ENCODE measurements at regions not wholly inside any gene's neighbourhood (a gene's known extent, or its start where the extent isn't known, plus 50 kb on each side); places are given as distances from the start of the nearest gene placed in this dataset.
"Not testable (repeated sequence)": the region's sequence is repeated elsewhere in the genome, so short reads cannot be mapped to it uniquely, and the experiment has no call there.

DNA sequence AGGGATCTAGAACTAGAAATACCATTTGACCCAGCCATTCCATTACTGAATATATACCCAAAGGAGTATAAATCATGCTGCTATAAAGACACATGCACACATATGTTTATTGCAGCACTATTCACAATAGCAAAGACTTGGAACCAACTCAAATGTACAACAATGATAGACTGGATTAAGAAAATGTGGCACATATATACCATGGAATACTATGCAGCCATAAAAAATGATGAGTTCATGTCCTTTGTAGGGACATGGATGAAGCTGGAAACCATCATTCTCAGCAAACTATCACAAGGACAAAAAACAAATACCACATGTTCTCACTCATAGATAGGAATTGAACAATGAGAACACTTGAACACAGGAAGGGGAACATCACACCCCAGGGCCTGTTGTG is 125.6 kb downstream of the NUFIP1 start:
- DNase-seq (ENCODE audit: low spot score); H4K20me1 ChIP-seq (ENCODE audit: insufficient read depth, low read length); H3K79me2 ChIP-seq (ENCODE audit: insufficient read depth, low read length); ATAC-seq; H3K4me1 ChIP-seq (ENCODE audit: insufficient read depth, low read length); POLR2A ChIA-PET; in situ Hi-C loops (cut with HindIII; ENCODE audit: extremely low pct_ligation_motif_present, low pct_unique_long_range_greater_than_20kb); FAIRE-seq; H3K36me3 ChIP-seq (replicated peaks in 1 of 2; ENCODE audit: control insufficient read depth in 1 of 2, insufficient read depth in 2 of 2, low read length in 2 of 2); H3K27ac ChIP-seq (ENCODE audit: extremely low read length, insufficient read depth, low read length); intact Hi-C loops (cut with micrococcal nuclease; ENCODE audit: unreplicated experiment); CTCF ChIA-PET (ENCODE audit: low intra/inter-chr PET ratio, low total read pairs); H3K9ac ChIP-seq (ENCODE audit: insufficient read depth, low read depth, low read length); H3K27me3 ChIP-seq (ENCODE audit: control insufficient read depth in 1 of 2, insufficient read depth in 2 of 2, low read length in 2 of 2); BruUV-seq (replicated peaks); H3K9me3 ChIP-seq (ENCODE audit: low read length); H2AFZ ChIP-seq (ENCODE audit: low read length); H3K4me2 ChIP-seq (ENCODE audit: low read depth, low read length); H3K4me3 ChIP-seq (replicated peaks in 1 of 3; ENCODE audit: insufficient read depth in 1 of 3, low read depth in 2 of 3, low read length in 3 of 3): not testable (repeated sequence)

DNA sequence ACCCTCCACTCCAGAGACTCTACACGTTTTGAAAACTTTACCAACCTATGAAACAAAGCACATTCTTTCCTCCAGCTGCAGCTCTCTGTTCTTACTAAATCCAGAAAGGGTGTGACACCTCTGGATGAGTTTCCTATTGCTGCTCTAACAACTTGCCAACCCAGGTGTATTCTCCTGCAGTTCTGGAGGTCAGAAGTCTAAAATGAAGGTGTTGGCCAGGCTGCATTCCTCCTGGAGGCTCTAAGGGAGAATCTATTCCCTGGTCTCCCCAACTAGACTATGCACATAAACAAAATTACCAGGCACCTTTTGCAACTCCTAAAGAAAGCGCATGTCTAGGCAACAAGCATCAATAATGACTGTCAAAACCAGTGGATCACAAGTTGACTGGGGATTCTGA is 128.8 kb downstream of the NUFIP1 start:
- intact Hi-C loops (cut with micrococcal nuclease; ENCODE audit: unreplicated experiment): no loop called here
- CTCF ChIA-PET (ENCODE audit: low intra/inter-chr PET ratio, low total read pairs): no interaction called here
- TF ChIP-seq, protein P1, sequence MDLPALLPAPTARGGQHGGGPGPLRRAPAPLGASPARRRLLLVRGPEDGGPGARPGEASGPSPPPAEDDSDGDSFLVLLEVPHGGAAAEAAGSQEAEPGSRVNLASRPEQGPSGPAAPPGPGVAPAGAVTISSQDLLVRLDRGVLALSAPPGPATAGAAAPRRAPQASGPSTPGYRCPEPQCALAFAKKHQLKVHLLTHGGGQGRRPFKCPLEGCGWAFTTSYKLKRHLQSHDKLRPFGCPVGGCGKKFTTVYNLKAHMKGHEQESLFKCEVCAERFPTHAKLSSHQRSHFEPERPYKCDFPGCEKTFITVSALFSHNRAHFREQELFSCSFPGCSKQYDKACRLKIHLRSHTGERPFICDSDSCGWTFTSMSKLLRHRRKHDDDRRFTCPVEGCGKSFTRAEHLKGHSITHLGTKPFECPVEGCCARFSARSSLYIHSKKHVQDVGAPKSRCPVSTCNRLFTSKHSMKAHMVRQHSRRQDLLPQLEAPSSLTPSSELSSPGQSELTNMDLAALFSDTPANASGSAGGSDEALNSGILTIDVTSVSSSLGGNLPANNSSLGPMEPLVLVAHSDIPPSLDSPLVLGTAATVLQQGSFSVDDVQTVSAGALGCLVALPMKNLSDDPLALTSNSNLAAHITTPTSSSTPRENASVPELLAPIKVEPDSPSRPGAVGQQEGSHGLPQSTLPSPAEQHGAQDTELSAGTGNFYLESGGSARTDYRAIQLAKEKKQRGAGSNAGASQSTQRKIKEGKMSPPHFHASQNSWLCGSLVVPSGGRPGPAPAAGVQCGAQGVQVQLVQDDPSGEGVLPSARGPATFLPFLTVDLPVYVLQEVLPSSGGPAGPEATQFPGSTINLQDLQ (CRISPR knock-in tag; IDR thresholded peaks at IDR 0.05): no peak
- no peak for TF ChIP-seq JARID2 (CRISPR knock-in tag; IDR thresholded peaks at IDR 0.05; ENCODE audit: insufficient replicate concordance)
- TF ChIP-seq, protein P2, sequence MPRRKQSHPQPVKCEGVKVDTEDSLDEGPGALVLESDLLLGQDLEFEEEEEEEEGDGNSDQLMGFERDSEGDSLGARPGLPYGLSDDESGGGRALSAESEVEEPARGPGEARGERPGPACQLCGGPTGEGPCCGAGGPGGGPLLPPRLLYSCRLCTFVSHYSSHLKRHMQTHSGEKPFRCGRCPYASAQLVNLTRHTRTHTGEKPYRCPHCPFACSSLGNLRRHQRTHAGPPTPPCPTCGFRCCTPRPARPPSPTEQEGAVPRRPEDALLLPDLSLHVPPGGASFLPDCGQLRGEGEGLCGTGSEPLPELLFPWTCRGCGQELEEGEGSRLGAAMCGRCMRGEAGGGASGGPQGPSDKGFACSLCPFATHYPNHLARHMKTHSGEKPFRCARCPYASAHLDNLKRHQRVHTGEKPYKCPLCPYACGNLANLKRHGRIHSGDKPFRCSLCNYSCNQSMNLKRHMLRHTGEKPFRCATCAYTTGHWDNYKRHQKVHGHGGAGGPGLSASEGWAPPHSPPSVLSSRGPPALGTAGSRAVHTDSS (CRISPR knock-in tag; conservative IDR thresholded peaks at IDR 0.05): no peak
- TF ChIP-seq ZBTB1 (CRISPR knock-in tag; IDR thresholded peaks at IDR 0.05; ENCODE audit: borderline replicate concordance): no peak
- TF ChIP-seq, protein P3, sequence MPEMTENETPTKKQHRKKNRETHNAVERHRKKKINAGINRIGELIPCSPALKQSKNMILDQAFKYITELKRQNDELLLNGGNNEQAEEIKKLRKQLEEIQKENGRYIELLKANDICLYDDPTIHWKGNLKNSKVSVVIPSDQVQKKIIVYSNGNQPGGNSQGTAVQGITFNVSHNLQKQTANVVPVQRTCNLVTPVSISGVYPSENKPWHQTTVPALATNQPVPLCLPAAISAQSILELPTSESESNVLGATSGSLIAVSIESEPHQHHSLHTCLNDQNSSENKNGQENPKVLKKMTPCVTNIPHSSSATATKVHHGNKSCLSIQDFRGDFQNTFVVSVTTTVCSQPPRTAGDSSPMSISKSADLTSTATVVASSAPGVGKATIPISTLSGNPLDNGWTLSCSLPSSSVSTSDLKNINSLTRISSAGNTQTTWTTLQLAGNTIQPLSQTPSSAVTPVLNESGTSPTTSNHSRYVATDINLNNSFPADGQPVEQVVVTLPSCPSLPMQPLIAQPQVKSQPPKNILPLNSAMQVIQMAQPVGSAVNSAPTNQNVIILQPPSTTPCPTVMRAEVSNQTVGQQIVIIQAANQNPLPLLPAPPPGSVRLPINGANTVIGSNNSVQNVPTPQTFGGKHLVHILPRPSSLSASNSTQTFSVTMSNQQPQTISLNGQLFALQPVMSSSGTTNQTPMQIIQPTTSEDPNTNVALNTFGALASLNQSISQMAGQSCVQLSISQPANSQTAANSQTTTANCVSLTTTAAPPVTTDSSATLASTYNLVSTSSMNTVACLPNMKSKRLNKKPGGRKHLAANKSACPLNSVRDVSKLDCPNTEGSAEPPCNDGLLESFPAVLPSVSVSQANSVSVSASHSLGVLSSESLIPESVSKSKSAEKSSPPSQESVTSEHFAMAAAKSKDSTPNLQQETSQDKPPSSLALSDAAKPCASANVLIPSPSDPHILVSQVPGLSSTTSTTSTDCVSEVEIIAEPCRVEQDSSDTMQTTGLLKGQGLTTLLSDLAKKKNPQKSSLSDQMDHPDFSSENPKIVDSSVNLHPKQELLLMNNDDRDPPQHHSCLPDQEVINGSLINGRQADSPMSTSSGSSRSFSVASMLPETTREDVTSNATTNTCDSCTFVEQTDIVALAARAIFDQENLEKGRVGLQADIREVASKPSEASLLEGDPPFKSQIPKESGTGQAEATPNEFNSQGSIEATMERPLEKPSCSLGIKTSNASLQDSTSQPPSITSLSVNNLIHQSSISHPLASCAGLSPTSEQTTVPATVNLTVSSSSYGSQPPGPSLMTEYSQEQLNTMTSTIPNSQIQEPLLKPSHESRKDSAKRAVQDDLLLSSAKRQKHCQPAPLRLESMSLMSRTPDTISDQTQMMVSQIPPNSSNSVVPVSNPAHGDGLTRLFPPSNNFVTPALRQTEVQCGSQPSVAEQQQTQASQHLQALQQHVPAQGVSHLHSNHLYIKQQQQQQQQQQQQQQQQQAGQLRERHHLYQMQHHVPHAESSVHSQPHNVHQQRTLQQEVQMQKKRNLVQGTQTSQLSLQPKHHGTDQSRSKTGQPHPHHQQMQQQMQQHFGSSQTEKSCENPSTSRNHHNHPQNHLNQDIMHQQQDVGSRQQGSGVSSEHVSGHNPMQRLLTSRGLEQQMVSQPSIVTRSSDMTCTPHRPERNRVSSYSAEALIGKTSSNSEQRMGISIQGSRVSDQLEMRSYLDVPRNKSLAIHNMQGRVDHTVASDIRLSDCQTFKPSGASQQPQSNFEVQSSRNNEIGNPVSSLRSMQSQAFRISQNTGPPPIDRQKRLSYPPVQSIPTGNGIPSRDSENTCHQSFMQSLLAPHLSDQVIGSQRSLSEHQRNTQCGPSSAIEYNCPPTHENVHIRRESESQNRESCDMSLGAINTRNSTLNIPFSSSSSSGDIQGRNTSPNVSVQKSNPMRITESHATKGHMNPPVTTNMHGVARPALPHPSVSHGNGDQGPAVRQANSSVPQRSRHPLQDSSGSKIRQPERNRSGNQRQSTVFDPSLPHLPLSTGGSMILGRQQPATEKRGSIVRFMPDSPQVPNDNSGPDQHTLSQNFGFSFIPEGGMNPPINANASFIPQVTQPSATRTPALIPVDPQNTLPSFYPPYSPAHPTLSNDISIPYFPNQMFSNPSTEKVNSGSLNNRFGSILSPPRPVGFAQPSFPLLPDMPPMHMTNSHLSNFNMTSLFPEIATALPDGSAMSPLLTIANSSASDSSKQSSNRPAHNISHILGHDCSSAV (CRISPR knock-in tag; IDR thresholded peaks at IDR 0.05; ENCODE audit: borderline replicate concordance): no peak
- TF ChIP-seq ZNF446 (CRISPR knock-in tag; IDR thresholded peaks at IDR 0.05): no peak

More for the DNA sequence above, 128.8 kb downstream of the NUFIP1 start:
- no peak overlapping the region for H3K4me2 ChIP-seq (ENCODE audit: low read depth, low read length)
- FAIRE-seq (no peak), DNase-seq (ENCODE audit: low spot score) (no peak), ATAC-seq (no peak)
- BruUV-seq (replicated peaks): no TSS peak
- no peaks in the 10 kb centered on the region for H3K79me2 ChIP-seq (ENCODE audit: insufficient read depth, low read length)
- 49% methylated on average over 2 of the region's 2 CpGs for WGBS (ENCODE audit: low lambda C conversion rate)
- H3K9me3 ChIP-seq (ENCODE audit: low read length): no peaks in the 10 kb centered on the region
- POLR2A ChIA-PET: no interaction called here
- in situ Hi-C loops (cut with HindIII; ENCODE audit: extremely low pct_ligation_motif_present, low pct_unique_long_range_greater_than_20kb): no loop called here
- H3K36me3 ChIP-seq (replicated peaks in 1 of 2; ENCODE audit: control insufficient read depth in 1 of 2, insufficient read depth in 2 of 2, low read length in 2 of 2): no peaks in the 10 kb centered on the region
- H2AFZ ChIP-seq (ENCODE audit: low read length): no peak overlapping the region
- no peak overlapping the region for H3K4me3 ChIP-seq (replicated peaks in 1 of 3; ENCODE audit: insufficient read depth in 1 of 3, low read depth in 2 of 3, low read length in 3 of 3)
- no peaks in the 10 kb centered on the region for H4K20me1 ChIP-seq (ENCODE audit: insufficient read depth, low read length)
- H3K9ac ChIP-seq (ENCODE audit: insufficient read depth, low read depth, low read length): no peak overlapping the region
- H3K27me3 ChIP-seq (ENCODE audit: control insufficient read depth in 1 of 2, insufficient read depth in 2 of 2, low read length in 2 of 2): no peaks in the 10 kb centered on the region; a peak in 1 of 5 replicates
- no peak overlapping the region for H3K27ac ChIP-seq (ENCODE audit: extremely low read length, insufficient read depth, low read length)
- peaks cover 6% of the 10 kb centered on the region for H3K4me1 ChIP-seq (ENCODE audit: insufficient read depth, low read length)
